ENCODE measurements at regions not wholly inside any gene's neighbourhood (a gene's known extent, or its start where the extent isn't known, plus 50 kb on each side); places are given as distances from the start of the nearest gene placed in this dataset.

- DNase-seq = no peak
Measured at GRCh38 chr4:71287305-71287704, 51.5 kb upstream of the SLC4A4 start.

DNA sequence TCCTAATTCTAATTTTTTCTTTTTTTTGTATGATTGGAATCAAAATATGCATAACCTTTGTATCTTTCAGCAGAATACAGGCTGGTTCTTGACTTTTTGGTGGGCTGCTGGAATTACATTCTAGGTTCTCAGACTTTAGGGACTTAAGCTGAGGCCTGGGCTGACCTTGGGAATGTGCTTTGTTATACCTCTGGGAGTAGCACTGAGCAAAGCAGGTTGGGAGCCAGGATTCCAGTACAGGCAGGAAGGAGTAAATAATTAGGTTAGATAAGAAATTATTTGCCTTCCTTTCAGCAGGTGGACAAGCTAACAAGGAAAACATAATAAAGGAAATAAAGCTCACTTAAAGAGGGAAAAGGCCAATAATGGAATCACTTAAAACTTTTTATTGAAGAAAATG lies 49.9 kb upstream of the SLC4A4 start:
- no peak for DNase-seq
